ENCODE measurements at regions not wholly inside any gene's neighbourhood (a gene's known extent, or its start where the extent isn't known, plus 50 kb on each side); places are given as distances from the start of the nearest gene placed in this dataset.

GRCh38 chr9:2464624-2465023, 157.0 kb upstream of the VLDLR start:
- TF ChIP-seq CTCF (IDR thresholded peaks at IDR 0.05; ENCODE audit: extremely low read depth in 1 of 2, insufficient read depth in 1 of 2, low read depth in 1 of 2, low read length in 2 of 2) (no peak), POLR2A (IDR thresholded peaks at IDR 0.05; ENCODE audit: low read depth, low read length) (no peak), MAX (IDR thresholded peaks at IDR 0.05; ENCODE audit: insufficient read depth, insufficient read length) (no peak), POLR2AphosphoS5 (IDR thresholded peaks at IDR 0.05; ENCODE audit: insufficient read depth, low read depth, low read length) (no peak), EZH2 (IDR thresholded peaks at IDR 0.05; ENCODE audit: borderline replicate concordance, low read depth, low read length, severe bottlenecking) (no peak), JUN (IDR thresholded peaks at IDR 0.05; ENCODE audit: borderline replicate concordance, insufficient read depth, insufficient read length, low read depth) (no peak), MYC (IDR thresholded peaks at IDR 0.05; ENCODE audit: low read depth, low read length) (no peak), FOS (IDR thresholded peaks at IDR 0.05; ENCODE audit: borderline replicate concordance, insufficient read depth, low read length) (no peak), GATA2 (IDR thresholded peaks at IDR 0.05; ENCODE audit: insufficient read depth, insufficient read length, low read depth, low read length) (no peak)
